ENCODE measurements at regions not wholly inside any gene's neighbourhood (a gene's known extent, or its start where the extent isn't known, plus 50 kb on each side); places are given as distances from the start of the nearest gene placed in this dataset.
A peak's percentile ranks its signal among the peaks of the same experiment; 100 is the strongest.

- Mint-ChIP-seq H3K9me3 (ENCODE audit: unreplicated experiment) (peaks cover 9% of the 10 kb centered on the region), H3K4me1 (ENCODE audit: insufficient read depth, unreplicated experiment) (peaks cover 22% of the 10 kb centered on the region), H3K27ac (ENCODE audit: low read depth, unreplicated experiment) (no peak overlapping the region), H3K27me3 (ENCODE audit: insufficient read depth, unreplicated experiment) (no peaks in the 10 kb centered on the region), H3K4me3 (ENCODE audit: unreplicated experiment) (no peak overlapping the region), H3K36me3 (ENCODE audit: insufficient read depth, unreplicated experiment) (no peaks in the 10 kb centered on the region)
- BruUV-seq (replicated peaks): no TSS peak
- intact Hi-C loops (cut with micrococcal nuclease): no loop called here
- no peak for TF ChIP-seq CTCF (IDR thresholded peaks at IDR 0.05; ENCODE audit: unreplicated experiment)
- ChIA-PET CTCF (interaction anchor here (0.7 to 3.3 kb wide), 7 partner anchors 9 to 317 kb away, joined by 3 to 17 read pairs (median 6); no protein-coding TSS in a partner anchor), POLR2A (interaction anchor here (0.7 kb wide), 1 partner anchor 221 kb away, joined by 3 read pairs; no protein-coding TSS in a partner anchor)
- no peak for DNase-seq (ENCODE audit: unreplicated experiment)
These were observed 76.1 kb upstream of the CNIH3 start for GRCh38 chr1:224539971-224540370.

GRCh38 chr1:224540535-224540934, 75.6 kb upstream of the CNIH3 start:
- ChIA-PET CTCF (interaction anchor here (0.8 to 3.3 kb wide), 5 partner anchors 16 to 317 kb away, joined by 3 to 17 read pairs (median 6); no protein-coding TSS in a partner anchor), POLR2A (interaction anchor here (0.7 kb wide), 1 partner anchor 221 kb away, joined by 3 read pairs; no protein-coding TSS in a partner anchor)
- Mint-ChIP-seq H3K4me3 (ENCODE audit: unreplicated experiment) (no peak overlapping the region), H3K27me3 (ENCODE audit: insufficient read depth, unreplicated experiment) (no peaks in the 10 kb centered on the region), H3K4me1 (ENCODE audit: insufficient read depth, unreplicated experiment) (peaks cover 22% of the 10 kb centered on the region), H3K36me3 (ENCODE audit: insufficient read depth, unreplicated experiment) (no peaks in the 10 kb centered on the region), H3K27ac (ENCODE audit: low read depth, unreplicated experiment) (no peak overlapping the region), H3K9me3 (ENCODE audit: unreplicated experiment) (peaks cover 9% of the 10 kb centered on the region)
- no TSS peak for BruUV-seq (replicated peaks)
- intact Hi-C loops (cut with micrococcal nuclease): no loop called here
- TF ChIP-seq CTCF (IDR thresholded peaks at IDR 0.05; ENCODE audit: unreplicated experiment): no peak
- peak; percentile 19 for DNase-seq (ENCODE audit: unreplicated experiment)

- Mint-ChIP-seq H3K4me3 (ENCODE audit: unreplicated experiment) (no peak overlapping the region), H3K27ac (ENCODE audit: low read depth, unreplicated experiment) (no peak overlapping the region), H3K4me1 (ENCODE audit: insufficient read depth, unreplicated experiment) (peaks cover 22% of the 10 kb centered on the region), H3K27me3 (ENCODE audit: insufficient read depth, unreplicated experiment) (no peaks in the 10 kb centered on the region), H3K36me3 (ENCODE audit: insufficient read depth, unreplicated experiment) (no peaks in the 10 kb centered on the region), H3K9me3 (ENCODE audit: unreplicated experiment) (peaks cover 9% of the 10 kb centered on the region)
- no peak for TF ChIP-seq CTCF (IDR thresholded peaks at IDR 0.05; ENCODE audit: unreplicated experiment)
- no peak for DNase-seq (ENCODE audit: unreplicated experiment)
- intact Hi-C loops (cut with micrococcal nuclease): no loop called here
- ChIA-PET POLR2A (interaction anchor here (2.3 kb wide), 1 partner anchor 12 kb away, joined by 10 read pairs; no protein-coding TSS in a partner anchor), CTCF (interaction anchor here (1.2 to 5.7 kb wide), 4 partner anchors 24 to 311 kb away, joined by 5 to 64 read pairs (median 12); no protein-coding TSS in a partner anchor)
- no TSS peak for BruUV-seq (replicated peaks)
These were observed 74.9 kb upstream of the CNIH3 start for GRCh38 chr1:224541072-224541790.

GRCh38 chr1:224541901-224542630, 74.1 kb upstream of the CNIH3 start:
- intact Hi-C loops (cut with micrococcal nuclease): no loop called here
- ChIA-PET POLR2A (interaction anchor here (2.3 kb wide), 1 partner anchor 13 kb away, joined by 10 read pairs; no protein-coding TSS in a partner anchor), CTCF (interaction anchor here (1.1 to 5.7 kb wide), 3 partner anchors 9 to 381 kb away, joined by 3 to 64 read pairs (median 22); no protein-coding TSS in a partner anchor)
- BruUV-seq (replicated peaks): no TSS peak
- no peaks in the 10 kb centered on the region for H3K36me3 Mint-ChIP-seq (ENCODE audit: insufficient read depth, unreplicated experiment)
- peaks cover 22% of the 10 kb centered on the region for H3K4me1 Mint-ChIP-seq (ENCODE audit: insufficient read depth, unreplicated experiment)
- H3K9me3 Mint-ChIP-seq (ENCODE audit: unreplicated experiment): peaks cover 9% of the 10 kb centered on the region
- H3K27ac Mint-ChIP-seq (ENCODE audit: low read depth, unreplicated experiment): peak overlapping the region; percentile 59
- no peak overlapping the region for H3K4me3 Mint-ChIP-seq (ENCODE audit: unreplicated experiment)
- DNase-seq (ENCODE audit: unreplicated experiment): no peak
- no peaks in the 10 kb centered on the region for H3K27me3 Mint-ChIP-seq (ENCODE audit: insufficient read depth, unreplicated experiment)
- TF ChIP-seq CTCF (IDR thresholded peaks at IDR 0.05; ENCODE audit: unreplicated experiment): no peak

All from MCF 10A (cell line).